ENCODE measurements at regions not wholly inside any gene's neighbourhood (a gene's known extent, or its start where the extent isn't known, plus 50 kb on each side); places are given as distances from the start of the nearest gene placed in this dataset.

- TF ChIP-seq CTCF (IDR thresholded peaks at IDR 0.05; ENCODE audit: borderline replicate concordance, extremely low read depth, low read length, poor library complexity, severe bottlenecking), result no peak
- TF ChIP-seq EZH2 (IDR thresholded peaks at IDR 0.05; ENCODE audit: borderline replicate concordance, low read depth, low read length, severe bottlenecking), result no peak
Measured at GRCh38 chr4:23165669-23166068, 472.9 kb downstream of the GBA3 start.

All from DND-41 (cell line).